22Rv1 (cell line): ENCODE measurements at regions not wholly inside any gene's neighbourhood (a gene's known extent, or its start where the extent isn't known, plus 50 kb on each side); places are given as distances from the start of the nearest gene placed in this dataset.

Source experiments
- CTCF ChIP-seq: fragments of 450-650 bp; IDR thresholded peaks from 2 replicates; pipeline ENCODE4 v1.5.1; 2017; ENCODE audit warnings: mild to moderate bottlenecking
- ZFX ChIP-seq: fragments of 450-650 bp; IDR thresholded peaks from 2 replicates; pipeline ENCODE4 v1.6.1; 2017; ENCODE audit warnings: antibody characterized with exemption, borderline replicate concordance

GRCh38 chr16:26802440-26802839 lies 264.3 kb upstream of the C16orf82 start:
- TF ChIP-seq CTCF (no peak), ZFX (no peak)
